MM.1S (cell line): ENCODE measurements at regions not wholly inside any gene's neighbourhood (a gene's known extent, or its start where the extent isn't known, plus 50 kb on each side); places are given as distances from the start of the nearest gene placed in this dataset.

Experiments
- DNase-seq: peaks from one replicate; pipeline ENCODE4 v3.0.0-alpha.2; 2015
- H2AFZ ChIP-seq: fragments of 300-600 bp; sonication (generic); 2 replicates; pipeline ENCODE4 v1.6.0; 2016; ENCODE audit warnings: antibody characterized with exemption, low read length
- H3F3A ChIP-seq: fragments of 300-600 bp; sonication (generic); 2 replicates; pipeline ENCODE4 v1.6.1; 2016; ENCODE audit warnings: mild to moderate bottlenecking, antibody characterized with exemption, low read length, moderate library complexity, mixed read lengths; ENCODE audit not compliant: insufficient read depth
- H3K27ac ChIP-seq: fragments of 300-600 bp; sonication (generic); 2 replicates; pipeline ENCODE4 v1.5.1; 2016; ENCODE audit warnings: mild to moderate bottlenecking, low read length
- H3K27me3 ChIP-seq: fragments of 300-600 bp; sonication (generic); replicated peaks from 2 replicates; pipeline ENCODE4 v1.6.0; 2016; ENCODE audit warnings: low read length; ENCODE audit not compliant: insufficient read depth
- H3K36me3 ChIP-seq: fragments of 300-600 bp; sonication (generic); replicated peaks from 2 replicates; pipeline ENCODE4 v1.6.1; 2016; ENCODE audit warnings: mild to moderate bottlenecking, low read length, mixed read lengths; ENCODE audit not compliant: insufficient read depth
- H3K4me1 ChIP-seq: fragments of 300-600 bp; sonication (generic); 2 replicates; pipeline ENCODE4 v1.6.1; 2016; ENCODE audit warnings: low read length, mixed read lengths
- H3K4me2 ChIP-seq: fragments of 300-600 bp; sonication (generic); 2 replicates; pipeline ENCODE4 v1.6.0; 2016; ENCODE audit warnings: low read depth, low read length
- H3K4me3 ChIP-seq: fragments of 300-600 bp; sonication (generic); 2 replicates; pipeline ENCODE4 v1.5.1; 2016; ENCODE audit warnings: low read length, mixed read lengths
- H3K79me2 ChIP-seq: fragments of 300-600 bp; sonication (generic); 2 replicates; pipeline ENCODE4 v1.6.1; 2016; ENCODE audit warnings: mixed run types, low read length, mixed read lengths
- H3K9ac ChIP-seq: fragments of 300-600 bp; sonication (generic); 2 replicates; pipeline ENCODE4 v1.6.1; 2016; ENCODE audit warnings: low read length, mixed read lengths
- H3K9me2 ChIP-seq: fragments of 300-600 bp; sonication (generic); replicated peaks from 2 replicates; pipeline ENCODE4 v1.6.1; 2016; ENCODE audit warnings: mild to moderate bottlenecking, low read length, mixed read lengths; ENCODE audit not compliant: insufficient read depth
- H3K9me3 ChIP-seq: fragments of 300-600 bp; sonication (generic); replicated peaks from 2 replicates; pipeline ENCODE4 v1.6.1; 2016; ENCODE audit warnings: mild to moderate bottlenecking, low read length, mixed read lengths; ENCODE audit not compliant: insufficient read depth
- H4K20me1 ChIP-seq: fragments of 300-600 bp; sonication (generic); 2 replicates; pipeline ENCODE4 v1.6.1; 2016; ENCODE audit warnings: mild to moderate bottlenecking, low read length, moderate library complexity, mixed read lengths; ENCODE audit not compliant: insufficient read depth
- EZH2 ChIP-seq: fragments of 300-600 bp; sonication (generic); optimal IDR thresholded peaks from 2 replicates; pipeline ENCODE3; 2017; ENCODE audit warnings: low read depth, mild to moderate bottlenecking, antibody characterized with exemption, low read length, mixed read lengths
- EZH2phosphoT487 ChIP-seq: fragments of 300-600 bp; sonication (generic); IDR thresholded peaks from 2 replicates; pipeline ENCODE4 v1.6.1; 2018; ENCODE audit warnings: antibody characterized with exemption, low read length
- TF ChIP-seq, protein P1 (sequence below): fragments of 300-600 bp; sonication (generic); IDR thresholded peaks from 2 replicates; pipeline ENCODE4 v1.5.1; 2016; ENCODE audit warnings: antibody characterized with exemption, low read length, mixed read lengths

DNA sequence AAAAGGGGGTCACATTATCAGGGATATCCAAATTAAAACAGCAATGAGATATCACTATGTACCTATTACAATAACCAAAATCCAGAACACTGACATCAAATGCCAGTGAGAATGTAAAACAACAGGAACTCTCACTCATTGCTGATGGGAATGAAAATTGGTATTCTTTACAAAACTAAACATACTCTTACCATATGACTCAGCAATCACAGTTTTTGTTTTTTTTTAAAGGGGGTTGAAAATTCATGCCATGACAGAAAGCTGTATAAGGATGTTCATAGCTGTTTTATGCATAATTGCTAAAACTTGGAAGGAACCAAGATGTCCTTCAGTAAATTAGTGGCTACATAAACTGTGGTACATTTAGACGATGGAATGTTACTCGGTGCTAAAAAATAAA, 71.6 kb upstream of the SLITRK1 start:
- DNase-seq = no peak
- no peak overlapping the region for H3K4me2 ChIP-seq
- no peaks in the 10 kb centered on the region for H3K36me3 ChIP-seq
- H3K4me3 ChIP-seq = no peak overlapping the region
- H3F3A ChIP-seq = no peaks in the 10 kb centered on the region
- no peaks in the 10 kb centered on the region for H3K27me3 ChIP-seq
- H3K4me1 ChIP-seq = no peaks in the 10 kb centered on the region
- H4K20me1 ChIP-seq = no peaks in the 10 kb centered on the region
- no peak overlapping the region for H3K27ac ChIP-seq
- no peak overlapping the region for H2AFZ ChIP-seq
- no peak overlapping the region for H3K9ac ChIP-seq
- H3K9me2 ChIP-seq = no peaks in the 10 kb centered on the region
- no peaks in the 10 kb centered on the region for H3K79me2 ChIP-seq
- TF ChIP-seq EZH2phosphoT487 (no peak), EZH2 (no peak)
- TF ChIP-seq, protein P1, sequence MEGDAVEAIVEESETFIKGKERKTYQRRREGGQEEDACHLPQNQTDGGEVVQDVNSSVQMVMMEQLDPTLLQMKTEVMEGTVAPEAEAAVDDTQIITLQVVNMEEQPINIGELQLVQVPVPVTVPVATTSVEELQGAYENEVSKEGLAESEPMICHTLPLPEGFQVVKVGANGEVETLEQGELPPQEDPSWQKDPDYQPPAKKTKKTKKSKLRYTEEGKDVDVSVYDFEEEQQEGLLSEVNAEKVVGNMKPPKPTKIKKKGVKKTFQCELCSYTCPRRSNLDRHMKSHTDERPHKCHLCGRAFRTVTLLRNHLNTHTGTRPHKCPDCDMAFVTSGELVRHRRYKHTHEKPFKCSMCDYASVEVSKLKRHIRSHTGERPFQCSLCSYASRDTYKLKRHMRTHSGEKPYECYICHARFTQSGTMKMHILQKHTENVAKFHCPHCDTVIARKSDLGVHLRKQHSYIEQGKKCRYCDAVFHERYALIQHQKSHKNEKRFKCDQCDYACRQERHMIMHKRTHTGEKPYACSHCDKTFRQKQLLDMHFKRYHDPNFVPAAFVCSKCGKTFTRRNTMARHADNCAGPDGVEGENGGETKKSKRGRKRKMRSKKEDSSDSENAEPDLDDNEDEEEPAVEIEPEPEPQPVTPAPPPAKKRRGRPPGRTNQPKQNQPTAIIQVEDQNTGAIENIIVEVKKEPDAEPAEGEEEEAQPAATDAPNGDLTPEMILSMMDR = no peak
- H3K9me3 ChIP-seq = no peaks in the 10 kb centered on the region

DNA sequence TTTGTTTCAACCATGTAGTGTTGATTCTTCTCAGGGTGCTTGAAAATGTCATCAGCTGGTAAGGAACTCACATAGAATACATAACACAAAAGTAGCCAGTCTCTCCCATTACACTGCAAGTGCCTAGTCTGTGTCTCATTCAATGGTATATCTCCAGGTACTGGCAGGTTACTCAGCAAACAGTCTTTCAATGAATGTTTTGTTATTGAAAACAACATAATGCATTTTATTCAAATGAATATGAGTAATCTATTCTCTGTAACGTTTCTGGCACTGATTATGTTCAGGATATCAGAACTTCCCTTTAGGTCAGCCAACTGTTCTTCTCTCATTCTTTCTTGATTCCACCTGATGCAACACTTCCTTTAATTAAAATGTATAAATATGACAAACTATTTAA, 68.0 kb upstream of the SLITRK1 start:
- no peaks in the 10 kb centered on the region for H3K27me3 ChIP-seq
- H3K27ac ChIP-seq = no peak overlapping the region
- H3K36me3 ChIP-seq = no peaks in the 10 kb centered on the region
- H4K20me1 ChIP-seq = no peaks in the 10 kb centered on the region
- H3F3A ChIP-seq = no peaks in the 10 kb centered on the region
- H3K4me3 ChIP-seq = no peak overlapping the region
- no peak overlapping the region for H3K4me2 ChIP-seq
- no peaks in the 10 kb centered on the region for H3K4me1 ChIP-seq
- H3K9me3 ChIP-seq = no peaks in the 10 kb centered on the region
- H3K79me2 ChIP-seq = no peaks in the 10 kb centered on the region
- no peaks in the 10 kb centered on the region for H3K9me2 ChIP-seq
- no peak overlapping the region for H2AFZ ChIP-seq
- H3K9ac ChIP-seq = no peak overlapping the region
- DNase-seq = no peak
- TF ChIP-seq EZH2 (no peak), EZH2phosphoT487 (no peak)
- TF ChIP-seq, protein P1 = no peak

DNA sequence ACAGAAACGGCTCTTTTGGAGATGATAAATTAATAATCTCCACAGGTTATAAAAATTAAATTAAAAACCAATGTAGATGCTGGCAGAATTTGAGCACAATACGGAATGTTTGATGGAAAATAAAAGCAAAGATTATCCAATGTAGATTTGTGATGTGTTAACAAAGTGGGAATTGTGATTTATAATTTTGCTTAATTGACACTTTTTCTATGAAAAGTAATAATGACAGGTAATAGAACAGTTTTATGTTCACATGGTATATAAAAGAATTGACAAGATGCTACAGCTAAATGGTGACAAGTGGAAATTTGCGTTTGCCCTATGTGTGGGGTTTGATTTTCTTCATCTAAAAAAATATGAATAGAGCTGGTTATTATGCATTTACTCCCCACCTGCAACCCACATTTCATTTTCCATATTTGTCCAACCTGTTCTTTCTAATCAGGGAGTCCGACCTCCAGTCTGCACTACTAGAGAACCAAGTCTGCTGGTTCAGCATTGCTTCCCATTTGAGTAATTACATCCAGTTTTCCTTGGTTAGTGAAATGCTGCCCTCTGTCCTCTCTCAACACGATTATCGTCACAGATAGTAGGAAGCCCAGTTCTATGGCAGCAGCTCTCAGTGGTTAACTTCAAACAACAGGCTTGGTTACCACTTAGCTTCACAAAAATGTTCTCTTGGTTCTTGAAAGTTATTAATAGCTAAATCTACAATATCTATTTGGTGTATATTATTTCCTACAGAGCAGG, 61.4 kb upstream of the SLITRK1 start:
- no peak for DNase-seq
- Histone ChIP-seq H3K9ac (no peak overlapping the region), H2AFZ (no peak overlapping the region), H3K9me3 (no peaks in the 10 kb centered on the region), H3K79me2 (no peaks in the 10 kb centered on the region), H3K36me3 (no peaks in the 10 kb centered on the region), H3K4me1 (no peaks in the 10 kb centered on the region), H3K9me2 (no peaks in the 10 kb centered on the region), H3K4me3 (no peak overlapping the region), H3K27me3 (no peaks in the 10 kb centered on the region), H3F3A (no peaks in the 10 kb centered on the region), H3K27ac (no peak overlapping the region), H4K20me1 (no peaks in the 10 kb centered on the region), H3K4me2 (no peak overlapping the region)
- TF ChIP-seq EZH2phosphoT487 = no peak
- TF ChIP-seq, protein P1 = no peak
- TF ChIP-seq EZH2 = no peak
